Dermis blood vessel endothelial cell (primary cell): ENCODE measurements at regions not wholly inside any gene's neighbourhood (a gene's known extent, or its start where the extent isn't known, plus 50 kb on each side); places are given as distances from the start of the nearest gene placed in this dataset.
A peak's percentile ranks its signal among the peaks of the same experiment; 100 is the strongest.
"Not testable (repeated sequence)": the region's sequence is repeated elsewhere in the genome, so short reads cannot be mapped to it uniquely, and the experiment has no call there.

ENCODE experiments used
- DNase-seq: peaks from one replicate; pipeline ENCODE4 v3.0.0; 2010

DNA sequence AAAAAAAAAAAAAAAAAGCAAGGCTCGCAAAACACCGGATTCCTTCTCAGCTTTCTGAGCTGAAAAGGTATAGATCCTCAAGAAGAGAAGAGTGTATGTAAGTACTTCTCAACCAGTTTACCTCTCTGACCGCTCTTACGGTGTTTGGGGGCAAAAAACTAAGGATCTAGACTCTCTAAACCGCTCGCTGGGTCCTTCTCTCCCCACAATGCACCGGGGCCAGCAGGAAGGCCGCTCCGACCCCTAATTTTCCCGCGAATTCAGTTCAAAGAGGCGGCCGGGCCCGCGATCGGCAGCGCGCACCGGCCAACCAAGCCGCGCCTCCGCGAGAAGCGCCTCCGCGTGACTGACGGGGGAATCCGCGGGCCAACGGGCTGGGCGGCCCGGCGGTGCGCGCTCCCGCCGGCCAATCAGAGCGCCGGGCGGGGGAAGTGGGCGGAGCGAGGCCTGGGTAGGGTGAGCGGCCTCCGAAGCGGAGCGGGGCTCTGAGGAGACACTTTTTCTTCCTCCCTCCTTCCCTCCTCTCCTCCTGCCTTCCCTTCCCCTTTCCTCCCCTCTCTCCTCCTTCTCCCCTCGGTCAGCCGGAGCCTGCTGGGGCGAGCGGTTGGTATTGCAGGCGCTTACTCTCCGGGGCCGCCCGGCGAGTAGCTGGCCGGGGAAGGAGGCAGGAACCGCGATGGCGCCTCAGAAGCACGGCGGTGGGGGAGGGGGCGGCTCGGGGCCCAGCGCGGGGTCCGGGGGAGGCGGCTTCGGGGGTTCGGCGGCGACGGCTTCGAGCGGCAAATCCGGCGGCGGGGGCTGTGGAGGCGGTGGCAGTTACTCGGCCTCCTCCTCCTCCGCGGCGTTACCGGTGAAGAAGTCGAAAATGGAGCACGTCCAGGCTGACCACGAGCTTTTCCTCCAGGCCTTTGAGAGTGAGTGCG, 93.0 kb downstream of the CRLF3 start:
- DNase-seq, result peak; percentile 78

DNA sequence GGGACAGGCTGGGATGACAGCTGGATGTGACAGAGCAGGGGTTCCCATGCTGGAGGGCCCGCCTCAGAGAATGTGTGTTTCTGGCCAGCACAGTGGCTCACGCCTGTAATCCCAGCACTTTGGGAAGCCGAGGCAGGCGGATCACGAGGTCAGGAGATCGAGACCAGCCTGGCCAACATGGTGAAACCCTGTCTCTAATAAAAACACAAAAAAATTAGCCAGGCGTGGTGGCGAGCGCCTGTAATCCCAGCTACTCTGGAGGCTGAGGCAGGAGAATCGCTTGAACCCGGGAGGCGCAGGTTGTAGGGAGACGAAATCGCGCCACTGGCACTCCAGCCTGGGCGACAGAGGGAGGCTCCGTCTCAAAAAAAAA, 93.7 kb downstream of the CRLF3 start:
- DNase-seq, result not testable (repeated sequence)

DNA sequence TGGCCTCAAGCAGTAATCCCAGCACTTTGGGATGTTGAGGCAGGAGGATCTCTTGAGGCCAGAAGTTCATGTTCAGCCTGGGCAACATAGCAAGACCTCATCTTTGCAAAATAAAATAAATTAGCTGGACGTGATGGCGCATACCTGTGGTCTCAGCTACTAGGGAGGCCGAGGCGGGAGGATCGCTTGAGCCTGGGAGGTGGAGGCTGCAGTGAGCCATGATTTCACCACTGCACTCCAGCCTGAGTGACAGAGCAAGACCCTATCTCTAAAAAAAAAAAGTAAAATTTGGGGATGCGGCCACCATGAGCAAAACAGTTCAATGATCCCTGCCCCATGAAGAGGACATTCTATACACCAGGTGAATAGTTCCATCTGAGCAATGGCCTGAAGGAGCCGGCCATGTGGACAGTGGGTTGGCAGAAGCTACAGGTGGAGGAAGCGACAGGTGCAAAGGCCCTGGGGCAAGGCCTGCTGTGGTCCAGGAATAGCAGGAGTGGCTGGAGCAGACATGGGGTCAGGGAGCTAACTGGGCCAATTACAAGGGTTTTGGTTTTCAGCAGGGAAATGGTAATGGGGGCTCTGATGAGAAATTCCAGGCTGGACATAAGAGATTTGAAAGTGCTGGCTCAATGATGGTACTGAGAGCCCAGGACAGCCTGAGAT, 94.2 kb downstream of the CRLF3 start:
- DNase-seq, result not testable (repeated sequence)

DNA sequence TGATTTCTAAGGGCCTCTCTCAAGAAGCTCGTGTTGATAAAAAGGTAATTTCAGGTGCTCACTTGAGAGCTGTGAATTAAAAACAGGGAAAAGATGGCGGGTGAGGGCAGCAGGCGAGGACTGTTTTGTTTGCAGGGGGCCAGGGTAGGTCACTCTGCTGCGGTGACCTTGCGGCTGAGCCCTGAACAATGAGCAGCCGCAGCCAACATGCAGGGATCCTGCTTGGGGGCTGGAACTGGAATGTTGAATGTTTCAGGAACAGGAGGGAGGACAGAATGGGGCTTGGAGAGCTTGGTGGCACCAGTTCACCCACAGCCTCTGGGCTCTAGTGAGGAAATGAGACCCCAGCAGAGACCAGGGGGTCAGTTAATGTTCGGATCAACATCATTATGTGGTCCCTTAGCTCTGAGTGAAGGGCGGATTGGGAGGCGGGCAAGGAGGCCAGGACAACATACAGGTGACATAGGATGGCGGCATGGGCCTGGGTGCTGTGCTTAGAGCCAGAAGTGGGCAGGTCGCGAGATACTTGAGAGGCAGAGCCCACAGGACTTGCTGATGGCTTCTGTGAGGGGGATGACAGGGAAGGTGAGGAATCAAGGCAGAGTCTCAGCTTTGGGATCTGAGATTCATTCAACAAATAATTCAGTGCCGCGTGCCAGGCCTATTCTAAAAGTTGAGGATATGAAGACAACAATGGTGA, 94.9 kb downstream of the CRLF3 start:
- not testable (repeated sequence) for DNase-seq

DNA sequence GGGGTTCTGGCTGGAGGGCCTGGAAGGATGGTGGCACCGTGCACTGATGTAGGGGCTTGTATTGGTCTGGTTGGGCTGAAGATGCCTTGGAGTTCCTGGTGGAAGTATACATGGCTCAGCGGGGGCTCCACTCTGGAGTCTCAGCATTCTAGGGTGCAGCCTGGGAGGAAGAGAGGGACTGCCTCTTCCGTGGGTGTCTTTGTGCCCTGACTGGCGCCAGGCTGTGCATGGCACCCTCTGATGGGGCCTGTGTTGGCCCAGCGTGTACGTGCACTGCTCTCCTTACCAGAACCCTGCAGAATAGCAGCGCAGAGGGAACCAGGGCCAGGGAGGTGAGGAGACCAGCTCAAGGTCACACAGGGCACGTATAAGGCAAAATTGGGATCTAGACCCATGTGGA, 97.0 kb downstream of the CRLF3 start:
- DNase-seq, result not testable (repeated sequence)

DNA sequence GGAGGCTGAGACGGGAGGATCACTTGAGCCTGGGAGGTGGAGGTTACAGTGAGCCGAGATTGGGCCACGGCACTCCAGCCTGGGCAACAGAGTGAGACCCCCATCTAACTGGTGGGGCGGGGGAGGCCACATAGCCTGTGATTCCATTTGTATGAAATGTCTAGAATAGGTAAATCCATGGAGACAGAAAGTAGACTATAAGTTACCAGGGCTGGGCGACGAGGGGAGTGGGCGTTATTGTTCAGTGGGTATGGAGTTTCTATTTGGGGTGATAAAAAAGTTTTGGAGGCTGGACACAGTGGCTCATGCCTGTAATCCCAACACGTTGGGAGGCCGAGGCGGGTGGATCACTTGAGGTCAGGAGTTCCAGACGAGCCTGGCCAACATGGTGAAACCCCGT, 97.8 kb downstream of the CRLF3 start:
- DNase-seq, result not testable (repeated sequence)

DNA sequence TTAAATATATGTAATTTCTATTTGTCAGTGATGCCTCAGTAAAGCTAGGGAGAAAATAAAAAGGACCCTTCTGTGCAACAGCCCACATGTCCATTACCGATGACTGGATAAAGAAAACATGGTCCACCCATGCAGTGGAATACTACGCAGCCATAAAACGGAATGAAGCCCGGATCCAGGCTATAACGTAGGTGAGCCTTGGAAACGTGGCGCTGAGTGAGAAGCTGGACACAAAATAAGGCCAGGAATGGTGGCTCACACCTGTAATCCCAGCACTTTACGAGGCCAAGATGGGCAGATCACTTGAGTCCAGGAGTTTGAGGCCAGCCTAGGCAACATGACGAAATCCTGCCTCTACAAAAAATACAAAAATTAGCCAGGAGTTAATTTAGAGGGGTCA, 98.2 kb downstream of the CRLF3 start:
- not testable (repeated sequence) for DNase-seq

DNA sequence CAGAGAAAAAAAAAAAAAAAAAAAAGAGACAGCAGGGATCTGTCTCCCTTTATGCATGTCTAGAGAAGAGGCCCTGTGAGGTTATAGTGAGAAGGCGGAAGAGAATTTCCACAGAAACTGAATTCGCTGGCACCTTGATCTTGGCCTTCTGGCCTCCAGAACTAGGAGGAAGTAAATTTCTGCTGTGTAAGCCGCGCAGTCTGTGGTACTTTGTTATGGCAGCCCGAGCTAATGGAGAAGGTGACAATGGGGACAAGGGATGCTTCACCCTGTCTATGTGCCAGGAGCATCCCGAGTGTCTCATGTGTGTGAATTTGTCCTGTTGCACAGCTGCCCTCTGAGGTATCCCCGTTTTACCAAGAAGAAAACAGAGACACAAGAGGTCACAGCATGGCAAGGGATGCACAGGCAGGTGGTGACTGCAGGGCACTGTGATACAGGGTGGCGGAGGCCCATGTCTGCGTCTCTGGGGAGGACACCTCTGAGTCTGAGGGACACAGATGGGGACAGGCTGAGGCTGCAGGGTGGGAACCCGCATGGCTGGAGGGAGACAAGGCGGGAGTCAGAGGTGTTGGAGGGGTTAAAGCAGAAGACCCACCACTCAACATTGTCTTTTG, 100.3 kb downstream of the CRLF3 start:
- not testable (repeated sequence) for DNase-seq

DNA sequence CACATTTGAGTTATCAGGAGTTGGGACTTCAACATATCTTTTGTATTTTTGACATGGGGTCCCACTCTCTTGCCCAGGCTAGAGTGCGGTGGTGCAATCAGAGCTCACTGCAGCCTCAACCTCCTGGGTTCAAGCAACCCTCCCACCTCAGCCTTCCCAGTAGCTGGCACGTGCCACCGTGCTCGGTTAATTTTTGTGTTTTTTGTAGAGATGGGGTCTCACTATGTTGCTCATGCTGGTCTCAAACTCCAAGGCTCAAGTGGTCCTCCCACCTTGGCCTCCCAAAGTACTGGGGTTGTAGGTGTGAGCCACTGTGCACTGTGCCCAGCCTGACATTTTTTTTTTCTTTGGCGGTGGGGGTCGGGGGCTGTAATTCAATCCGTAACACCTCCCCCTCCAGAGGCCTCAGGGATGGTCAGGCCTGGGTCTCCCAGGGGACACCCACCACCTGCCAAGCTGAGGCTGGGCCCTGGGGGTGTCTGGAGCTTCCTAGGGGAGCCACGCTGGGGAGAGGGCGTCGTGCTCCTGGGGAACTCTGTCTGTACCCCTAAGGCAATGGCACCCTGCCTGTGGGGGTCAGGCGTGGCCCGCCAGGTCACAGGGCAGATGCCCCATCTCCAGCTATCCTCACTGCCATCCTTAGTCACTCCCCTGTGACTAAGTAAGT, 102.2 kb downstream of the CRLF3 start:
- DNase-seq, result not testable (repeated sequence)

DNA sequence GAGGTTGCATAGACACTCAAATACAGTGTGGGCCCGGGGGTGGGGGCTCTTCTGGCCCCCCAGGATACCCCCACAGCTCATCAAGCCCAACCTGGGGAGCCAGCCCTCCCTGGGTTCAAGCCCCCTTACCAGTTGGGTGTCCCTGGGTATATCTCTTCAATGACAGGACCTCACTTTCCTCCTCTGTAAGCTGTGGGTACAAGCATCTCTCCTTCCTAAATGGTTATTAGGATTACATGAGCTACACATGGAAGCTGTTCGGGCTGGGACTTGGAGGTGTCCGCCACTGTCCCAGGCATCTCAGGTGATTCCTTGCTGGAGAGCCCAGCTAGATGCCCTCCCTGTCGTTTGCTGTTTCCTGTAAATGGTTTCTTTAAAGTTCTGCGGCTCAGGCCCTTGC, 103.5 kb downstream of the CRLF3 start:
- not testable (repeated sequence) for DNase-seq

DNA sequence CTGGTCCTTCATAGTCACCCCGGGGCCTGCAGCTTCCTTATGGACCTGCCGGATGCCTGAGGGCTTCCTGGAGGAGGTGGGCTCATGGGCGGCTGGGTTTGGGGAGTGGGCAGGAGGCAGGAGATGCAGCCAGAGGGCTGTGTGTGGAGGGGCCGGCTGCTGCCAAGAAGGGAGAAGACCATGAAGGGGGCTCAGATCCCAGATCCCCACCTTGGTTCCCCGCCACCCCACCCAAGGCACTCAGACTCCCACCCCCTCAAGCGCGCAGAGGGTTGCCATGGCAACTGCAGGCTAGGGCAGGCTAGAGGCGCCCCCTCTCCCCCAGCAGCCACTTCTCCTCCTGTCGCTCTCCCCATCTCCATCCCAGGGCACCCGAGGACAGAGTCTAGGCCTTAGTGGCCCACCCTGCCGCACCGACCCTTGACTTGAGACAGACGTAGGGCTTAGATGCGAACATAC, 104.5 kb downstream of the CRLF3 start:
- no peak for DNase-seq

DNA sequence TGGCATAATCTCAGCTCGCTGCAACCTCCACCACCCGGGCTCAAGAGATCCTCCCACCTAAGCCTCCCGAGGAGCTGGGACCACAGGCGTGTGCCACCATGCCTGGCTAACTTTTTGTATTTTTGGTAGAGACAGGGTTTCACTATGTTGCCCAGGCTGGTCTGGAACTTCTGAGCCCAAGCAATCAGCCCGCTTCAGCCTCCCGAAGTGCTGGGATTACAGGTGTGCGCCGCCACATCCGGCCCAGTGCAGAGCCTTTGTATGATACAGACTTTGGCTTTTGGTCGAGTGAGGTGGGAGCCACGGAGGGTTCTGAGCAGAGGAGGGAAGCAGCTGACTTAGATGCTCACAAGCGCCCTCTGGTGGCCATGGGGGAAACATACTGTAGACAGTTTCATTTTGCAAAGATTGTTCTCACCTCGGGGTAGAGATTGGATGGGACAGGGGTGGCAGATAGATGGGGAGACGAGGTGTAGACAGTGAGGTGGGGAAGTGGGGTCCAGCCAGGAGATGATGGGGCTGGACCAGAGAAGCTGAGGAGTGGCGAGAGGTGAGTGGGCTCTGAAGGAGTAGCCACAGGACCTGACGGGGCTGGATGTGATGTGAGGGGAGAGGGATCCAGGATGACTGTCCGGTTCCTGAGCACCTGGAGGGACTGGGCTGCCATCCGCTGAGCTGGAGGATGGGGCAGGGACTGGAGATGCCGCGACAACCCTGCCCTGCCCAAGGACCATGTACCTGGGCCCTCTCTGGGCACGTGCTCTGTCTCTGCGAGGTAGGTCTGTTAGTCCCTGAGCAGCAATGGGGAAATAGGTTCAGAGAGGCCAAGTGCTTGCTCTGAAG, 105.1 kb downstream of the CRLF3 start:
- DNase-seq, result peak; percentile 84

DNA sequence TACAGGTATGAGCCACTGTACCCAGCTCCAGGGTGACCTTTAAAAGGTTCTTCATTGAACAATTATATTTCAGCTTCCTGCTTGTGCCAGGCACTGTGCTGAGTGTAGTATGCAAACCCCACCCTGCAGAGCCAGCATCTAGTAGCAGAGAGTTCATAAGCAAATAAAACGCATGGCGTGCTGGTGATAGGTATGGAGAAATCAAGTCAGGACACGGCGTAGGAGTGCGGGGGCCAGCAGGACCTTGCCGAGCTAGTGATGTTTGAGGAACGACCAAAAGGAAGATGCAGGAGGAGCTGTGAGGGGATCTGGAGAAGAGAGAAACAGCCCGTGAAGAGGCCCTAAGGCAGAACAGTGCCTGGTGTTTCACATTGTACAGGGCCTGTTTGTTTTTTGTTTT, 105.8 kb downstream of the CRLF3 start:
- not testable (repeated sequence) for DNase-seq

DNA sequence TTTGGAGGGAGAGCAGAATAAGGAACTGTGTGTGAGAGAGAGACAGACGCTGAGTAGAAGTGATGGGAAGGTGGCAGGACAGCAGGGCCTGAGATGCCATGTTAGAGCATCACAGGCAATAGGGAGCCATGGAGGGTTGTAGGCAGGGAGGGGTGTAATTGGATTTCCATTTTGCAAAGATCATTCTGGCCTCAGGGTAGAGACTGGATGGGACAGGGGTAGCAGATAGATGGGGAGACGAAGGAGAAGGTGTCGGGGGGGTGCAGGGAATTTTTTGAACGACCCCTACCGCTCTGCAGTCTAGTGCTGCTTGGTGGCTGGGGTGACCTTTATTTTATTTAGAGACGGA, 106.4 kb downstream of the CRLF3 start:
- not testable (repeated sequence) for DNase-seq

DNA sequence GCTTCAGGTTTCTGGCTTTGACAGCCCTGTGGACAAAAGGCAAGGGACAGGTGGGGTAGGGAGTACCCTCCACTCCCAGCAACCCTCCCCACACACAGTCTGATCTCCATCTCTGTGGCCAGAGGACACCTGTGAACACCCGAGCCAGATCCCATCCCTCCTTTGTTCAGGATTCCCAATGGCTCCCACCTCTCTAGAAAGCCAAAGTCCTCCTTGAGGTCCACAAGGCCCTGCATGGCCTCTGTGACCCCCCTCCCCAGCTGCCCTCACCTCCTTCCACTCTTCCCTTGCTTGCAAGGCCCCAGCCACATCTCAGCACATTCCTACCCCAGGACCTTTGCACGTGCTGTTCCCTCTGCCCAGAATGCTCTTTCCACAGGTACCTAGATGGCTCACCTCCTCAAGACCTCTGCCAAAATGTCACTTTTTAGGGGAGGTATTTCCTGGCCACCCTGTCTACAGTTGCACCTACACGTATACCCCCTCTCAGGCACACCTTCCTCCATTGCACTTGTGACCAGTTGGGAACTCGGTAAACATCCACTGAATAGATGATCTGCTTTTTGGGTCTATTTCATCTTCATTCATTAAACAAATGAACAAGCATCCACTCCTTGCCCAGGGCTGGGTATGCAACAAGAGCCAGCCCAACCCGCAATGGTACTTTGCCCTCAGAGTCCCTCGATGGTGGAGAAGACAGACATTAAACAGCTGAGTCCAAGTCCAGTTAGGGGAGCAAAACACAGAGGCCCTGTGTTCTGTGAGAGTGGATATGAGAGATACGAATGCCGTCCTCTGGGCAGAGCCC, 107.0 kb downstream of the CRLF3 start:
- DNase-seq, result no peak

DNA sequence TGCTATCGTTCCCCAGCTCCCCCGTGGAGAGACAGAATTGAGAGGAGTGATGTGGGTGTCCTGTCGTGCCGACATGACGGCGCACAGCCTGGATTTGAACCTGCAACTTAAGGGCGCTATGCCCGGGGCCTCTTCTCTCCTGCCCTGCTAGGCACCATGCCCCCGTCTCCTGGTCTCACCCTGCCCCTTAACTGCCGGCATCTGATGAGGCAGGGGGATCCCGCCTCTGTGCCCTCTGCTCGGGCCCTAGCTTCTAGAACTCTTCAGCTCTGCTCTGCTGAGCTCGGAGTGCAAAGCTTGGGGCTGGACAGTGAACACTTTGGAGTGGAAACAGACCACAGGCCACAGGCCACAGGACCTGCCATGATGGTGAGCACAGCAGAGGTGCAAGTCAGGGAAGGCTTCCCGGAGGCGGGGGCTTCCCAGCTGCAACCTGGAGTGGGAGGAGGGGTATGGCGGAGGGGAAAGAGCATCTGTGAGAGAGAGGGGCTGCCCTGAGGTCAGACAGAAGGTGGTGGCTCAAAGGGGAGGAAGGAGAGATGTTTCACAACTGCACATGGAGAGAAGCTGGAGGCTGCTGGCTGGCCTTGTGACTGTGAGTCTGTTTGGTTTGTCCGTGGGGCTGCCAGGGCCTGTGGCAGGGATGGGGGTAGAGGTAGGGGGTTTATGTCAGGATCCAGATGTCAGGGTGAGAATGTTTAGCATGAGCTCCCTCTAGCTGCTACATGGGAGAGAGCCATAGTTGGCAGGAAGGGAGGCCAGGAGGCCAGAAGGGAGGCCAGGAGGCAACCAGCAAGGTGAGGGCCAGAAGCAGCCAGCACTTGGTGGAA, 107.8 kb downstream of the CRLF3 start:
- peak; percentile 10 for DNase-seq

DNA sequence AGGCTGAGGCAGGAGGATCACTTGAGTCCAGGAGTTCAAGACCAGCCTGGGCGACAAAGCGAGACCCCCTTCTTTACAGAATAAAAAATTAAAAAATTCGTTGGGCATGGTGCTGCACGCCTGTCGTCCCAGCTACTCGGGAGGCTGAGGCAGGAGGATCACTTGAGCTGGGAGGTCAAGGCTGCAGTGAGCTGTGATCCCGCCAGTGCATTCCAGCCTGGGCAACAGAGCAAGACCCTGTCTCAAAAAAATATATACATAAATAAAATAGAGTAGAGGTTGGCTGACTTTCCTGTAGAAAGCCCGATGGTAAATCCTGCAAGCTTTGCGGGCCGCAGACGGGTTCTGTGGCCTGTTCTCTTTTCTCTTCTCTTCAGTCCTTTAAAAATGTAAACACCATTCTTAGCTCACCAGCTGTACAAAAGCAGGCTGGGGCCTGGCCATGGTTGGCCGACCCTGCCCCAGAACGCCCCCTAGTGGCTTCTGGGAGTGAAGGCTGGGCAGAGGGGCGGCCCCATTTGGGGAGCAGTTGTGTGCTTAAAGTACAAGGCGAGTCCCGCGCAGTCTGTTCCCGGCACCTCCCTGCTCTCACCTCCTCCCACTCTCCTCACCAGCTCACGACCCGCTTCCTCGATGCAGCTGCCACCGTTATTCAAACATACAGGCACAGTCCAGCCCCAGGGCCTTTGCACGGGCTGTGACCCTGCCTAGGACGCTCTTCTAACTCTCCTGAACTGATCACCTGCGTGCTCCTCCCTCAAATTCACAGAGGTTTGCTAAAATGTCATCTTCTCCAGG, 109.5 kb downstream of the CRLF3 start:
- peak; percentile 62 for DNase-seq

DNA sequence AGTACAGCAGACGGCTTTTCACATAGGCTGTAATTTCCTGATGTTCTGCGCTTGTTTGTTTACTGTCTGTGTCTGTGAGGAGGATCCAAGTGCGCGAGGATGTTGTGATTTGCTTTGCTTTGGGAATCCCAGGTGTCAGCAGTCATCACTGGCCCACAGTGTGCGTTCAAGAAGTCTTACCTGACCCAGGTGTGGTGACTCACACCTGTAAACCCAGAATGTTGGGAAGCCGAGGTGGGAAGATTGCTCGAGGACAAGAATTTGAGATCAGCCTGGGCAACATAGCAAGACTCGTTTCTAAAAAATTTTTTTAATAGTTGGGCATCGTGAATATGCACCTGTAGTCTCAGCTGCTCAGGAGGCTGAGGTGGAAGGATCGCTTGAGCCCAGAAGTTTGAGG, 110.7 kb downstream of the CRLF3 start:
- DNase-seq, result not testable (repeated sequence)

DNA sequence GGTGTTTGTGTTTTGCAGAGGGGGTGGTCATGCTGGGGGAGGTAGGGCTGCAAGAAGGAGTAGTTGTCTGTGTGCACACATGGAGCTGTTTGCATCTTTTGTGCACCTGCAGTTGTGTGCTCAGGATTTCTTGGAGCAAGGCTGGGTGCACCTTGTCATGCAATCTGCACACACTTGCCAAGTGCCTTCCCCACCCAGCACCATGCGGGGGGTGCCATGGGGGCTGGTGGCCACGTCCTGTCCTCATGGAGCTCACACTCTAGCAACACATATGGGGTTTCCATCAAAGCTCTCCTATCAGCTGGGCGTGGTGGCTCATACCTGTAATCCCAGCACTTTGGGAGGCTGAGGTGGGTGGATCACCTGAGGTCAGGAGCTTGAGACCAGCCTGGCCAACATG, 111.6 kb downstream of the CRLF3 start:
- not testable (repeated sequence) for DNase-seq
